ENCODE measurements at regions not wholly inside any gene's neighbourhood (a gene's known extent, or its start where the extent isn't known, plus 50 kb on each side); places are given as distances from the start of the nearest gene placed in this dataset.

GRCh38 chr6:19690325-19691075 lies 146.7 kb upstream of the ID4 start:
- H3K9me3 ChIP-seq (ENCODE audit: low read length): no peaks in the 10 kb centered on the region

DNA sequence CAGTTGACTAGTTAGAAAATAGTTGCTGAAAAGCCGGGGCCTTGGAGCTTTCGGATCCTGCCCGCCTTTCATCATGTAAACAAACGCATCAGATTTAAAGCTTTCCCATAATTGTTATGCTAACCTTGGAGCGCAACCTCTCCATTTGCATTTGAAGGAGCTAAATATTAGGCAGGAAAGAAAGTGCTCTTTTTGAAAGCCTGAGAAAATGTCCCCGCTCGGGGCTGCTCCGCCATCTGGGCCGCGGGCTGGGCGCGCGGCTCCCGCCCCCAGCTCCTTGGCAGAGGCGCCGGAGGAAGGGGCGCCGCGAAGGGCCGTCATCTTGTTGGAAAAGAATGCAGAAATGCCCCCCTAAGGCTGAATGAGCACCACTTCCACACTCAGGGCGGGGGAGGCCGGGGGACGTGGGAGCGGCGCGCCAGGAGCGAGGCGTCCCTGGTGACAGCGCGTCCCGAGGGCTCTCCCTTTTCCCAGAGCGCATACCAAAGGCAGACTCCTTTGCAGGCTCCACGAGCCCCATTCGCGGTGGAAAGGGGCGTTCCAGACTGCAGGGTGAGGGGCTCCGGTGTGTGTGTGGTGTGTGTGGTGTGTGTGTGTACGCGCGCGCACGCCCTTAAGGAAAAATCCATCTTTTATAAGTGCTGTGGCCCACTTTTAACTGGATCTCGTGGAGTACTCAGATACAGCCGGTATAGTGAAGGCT lies 145.6 kb upstream of the ID4 start:
- Histone ChIP-seq H3K9me3 (ENCODE audit: low read length) (no peaks in the 10 kb centered on the region), H3K4me1 (ENCODE audit: insufficient read depth, low read length, severe bottlenecking) (no peaks in the 10 kb centered on the region), H3K4me3 (ENCODE audit: low read depth, low read length, poor library complexity, severe bottlenecking) (no peak overlapping the region), H3F3A (ENCODE audit: insufficient read depth, low read length) (no peaks in the 10 kb centered on the region), H3K36me3 (ENCODE audit: insufficient read depth, low read length) (no peaks in the 10 kb centered on the region), H3K9ac (ENCODE audit: low read length) (no peak overlapping the region), H3K27ac (ENCODE audit: low read depth, low read length, poor library complexity, severe bottlenecking) (no peak overlapping the region), H3K9me2 (ENCODE audit: low read depth, low read length) (no peaks in the 10 kb centered on the region), H3K27me3 (ENCODE audit: insufficient read depth, low read length) (no peaks in the 10 kb centered on the region), H3K4me2 (ENCODE audit: low read length) (no peak overlapping the region), H3K79me2 (ENCODE audit: insufficient read depth, low read length) (no peaks in the 10 kb centered on the region), H2AFZ (ENCODE audit: low read length) (no peak overlapping the region), H4K20me1 (ENCODE audit: insufficient read depth, low read length) (no peaks in the 10 kb centered on the region)
- TF ChIP-seq, protein P1, sequence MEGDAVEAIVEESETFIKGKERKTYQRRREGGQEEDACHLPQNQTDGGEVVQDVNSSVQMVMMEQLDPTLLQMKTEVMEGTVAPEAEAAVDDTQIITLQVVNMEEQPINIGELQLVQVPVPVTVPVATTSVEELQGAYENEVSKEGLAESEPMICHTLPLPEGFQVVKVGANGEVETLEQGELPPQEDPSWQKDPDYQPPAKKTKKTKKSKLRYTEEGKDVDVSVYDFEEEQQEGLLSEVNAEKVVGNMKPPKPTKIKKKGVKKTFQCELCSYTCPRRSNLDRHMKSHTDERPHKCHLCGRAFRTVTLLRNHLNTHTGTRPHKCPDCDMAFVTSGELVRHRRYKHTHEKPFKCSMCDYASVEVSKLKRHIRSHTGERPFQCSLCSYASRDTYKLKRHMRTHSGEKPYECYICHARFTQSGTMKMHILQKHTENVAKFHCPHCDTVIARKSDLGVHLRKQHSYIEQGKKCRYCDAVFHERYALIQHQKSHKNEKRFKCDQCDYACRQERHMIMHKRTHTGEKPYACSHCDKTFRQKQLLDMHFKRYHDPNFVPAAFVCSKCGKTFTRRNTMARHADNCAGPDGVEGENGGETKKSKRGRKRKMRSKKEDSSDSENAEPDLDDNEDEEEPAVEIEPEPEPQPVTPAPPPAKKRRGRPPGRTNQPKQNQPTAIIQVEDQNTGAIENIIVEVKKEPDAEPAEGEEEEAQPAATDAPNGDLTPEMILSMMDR (IDR thresholded peaks at IDR 0.05; ENCODE audit: low read length): no peak
- TF ChIP-seq EZH2 (IDR thresholded peaks at IDR 0.05; ENCODE audit: borderline replicate concordance, low read length): no peak

More at GRCh38 chr6:19690325-19691075, 146.7 kb upstream of the ID4 start:
- Histone ChIP-seq H3K4me1 (ENCODE audit: insufficient read depth, low read length, severe bottlenecking) (no peaks in the 10 kb centered on the region), H3K27ac (ENCODE audit: low read depth, low read length, poor library complexity, severe bottlenecking) (no peak overlapping the region), H3K9ac (ENCODE audit: low read length) (no peak overlapping the region), H3K4me2 (ENCODE audit: low read length) (no peak overlapping the region), H3K79me2 (ENCODE audit: insufficient read depth, low read length) (no peaks in the 10 kb centered on the region), H3F3A (ENCODE audit: insufficient read depth, low read length) (no peaks in the 10 kb centered on the region), H4K20me1 (ENCODE audit: insufficient read depth, low read length) (no peaks in the 10 kb centered on the region), H2AFZ (ENCODE audit: low read length) (no peak overlapping the region), H3K4me3 (ENCODE audit: low read depth, low read length, poor library complexity, severe bottlenecking) (no peak overlapping the region), H3K27me3 (ENCODE audit: insufficient read depth, low read length) (no peaks in the 10 kb centered on the region), H3K36me3 (ENCODE audit: insufficient read depth, low read length) (no peaks in the 10 kb centered on the region), H3K9me2 (ENCODE audit: low read depth, low read length) (no peaks in the 10 kb centered on the region)
- no peak for TF ChIP-seq EZH2 (IDR thresholded peaks at IDR 0.05; ENCODE audit: borderline replicate concordance, low read length)

- Histone ChIP-seq H3K27ac (ENCODE audit: low read depth, low read length, poor library complexity, severe bottlenecking) (no peak overlapping the region), H3F3A (ENCODE audit: insufficient read depth, low read length) (no peaks in the 10 kb centered on the region), H2AFZ (ENCODE audit: low read length) (no peak overlapping the region), H3K9me3 (ENCODE audit: low read length) (no peaks in the 10 kb centered on the region), H3K9me2 (ENCODE audit: low read depth, low read length) (no peaks in the 10 kb centered on the region), H3K4me2 (ENCODE audit: low read length) (no peak overlapping the region), H3K36me3 (ENCODE audit: insufficient read depth, low read length) (no peaks in the 10 kb centered on the region), H3K9ac (ENCODE audit: low read length) (no peak overlapping the region), H3K27me3 (ENCODE audit: insufficient read depth, low read length) (no peaks in the 10 kb centered on the region), H3K4me1 (ENCODE audit: insufficient read depth, low read length, severe bottlenecking) (no peaks in the 10 kb centered on the region), H3K4me3 (ENCODE audit: low read depth, low read length, poor library complexity, severe bottlenecking) (no peak overlapping the region), H4K20me1 (ENCODE audit: insufficient read depth, low read length) (no peaks in the 10 kb centered on the region), H3K79me2 (ENCODE audit: insufficient read depth, low read length) (no peaks in the 10 kb centered on the region)
- TF ChIP-seq, protein P1 (IDR thresholded peaks at IDR 0.05; ENCODE audit: low read length): no peak
- TF ChIP-seq EZH2 (IDR thresholded peaks at IDR 0.05; ENCODE audit: borderline replicate concordance, low read length): no peak
Measured at GRCh38 chr6:19692506-19693298, 144.5 kb upstream of the ID4 start.

All from OCI-LY1 (cell line).